ENCODE measurements at regions not wholly inside any gene's neighbourhood (a gene's known extent, or its start where the extent isn't known, plus 50 kb on each side); places are given as distances from the start of the nearest gene placed in this dataset.

- TF ChIP-seq EZH2 (IDR thresholded peaks at IDR 0.05) (no peak), POLR2AphosphoS5 (IDR thresholded peaks at IDR 0.05; ENCODE audit: borderline replicate concordance, low read depth, low read length) (no peak), FOXP2 (optimal IDR thresholded peaks at IDR 0.05; ENCODE audit: control extremely low read depth, extremely low read length, insufficient read depth) (no peak)
Measured at GRCh38 chr2:242047963-242048362, 178.4 kb downstream of the RTP5 start.
